ENCODE measurements at regions not wholly inside any gene's neighbourhood (a gene's known extent, or its start where the extent isn't known, plus 50 kb on each side); places are given as distances from the start of the nearest gene placed in this dataset.
A peak's percentile ranks its signal among the peaks of the same experiment; 100 is the strongest.

- no peak for DNase-seq (ENCODE audit: low read depth in 6 of 9, low spot score in 9 of 9)
- Histone ChIP-seq H3K27ac (ENCODE audit: low read depth in 1 of 2, low read length in 1 of 2) (no peak overlapping the region), H3K4me1 (ENCODE audit: control insufficient read depth in 2 of 2, insufficient read depth in 2 of 2, low read length in 2 of 2) (peaks cover 0 to 10% of the 10 kb centered on the region in 2 donors), H3K9me3 (ENCODE audit: control insufficient read depth in 2 of 2, insufficient read depth in 1 of 2, low read length in 1 of 2) (no peaks in the 10 kb centered on the region), H3K4me3 (ENCODE audit: low read length in 2 of 2) (no peak overlapping the region), H3K36me3 (ENCODE audit: control insufficient read depth in 2 of 2, insufficient read depth in 2 of 2, low read length in 1 of 2) (no peaks in the 10 kb centered on the region), H3K27me3 (ENCODE audit: control insufficient read depth in 2 of 2, insufficient read depth in 1 of 2, low read length in 1 of 2) (no peaks in the 10 kb centered on the region)
- 98% methylated on average over 7 of the region's 7 CpGs for WGBS
These were observed 50.6 kb upstream of the PTGR2 start for GRCh38 chr14:73800970-73801515.

- Histone ChIP-seq H3K36me3 (ENCODE audit: control insufficient read depth in 2 of 2, insufficient read depth in 2 of 2, low read length in 1 of 2) (no peaks in the 10 kb centered on the region), H3K4me1 (ENCODE audit: control insufficient read depth in 2 of 2, insufficient read depth in 2 of 2, low read length in 2 of 2) (peaks cover 0 to 16% of the 10 kb centered on the region in 2 donors), H3K9me3 (ENCODE audit: control insufficient read depth in 2 of 2, insufficient read depth in 1 of 2, low read length in 1 of 2) (no peaks in the 10 kb centered on the region), H3K27ac (ENCODE audit: low read depth in 1 of 2, low read length in 1 of 2) (peak overlapping the region in 1 of 2 donors; percentile 30), H3K4me3 (ENCODE audit: low read length in 2 of 2) (no peak overlapping the region), H3K27me3 (ENCODE audit: control insufficient read depth in 2 of 2, insufficient read depth in 1 of 2, low read length in 1 of 2) (no peaks in the 10 kb centered on the region)
- 95% methylated on average over 4 of the region's 4 CpGs for WGBS
- no peak for DNase-seq (ENCODE audit: low read depth in 6 of 9, low spot score in 9 of 9)
These were observed 53.9 kb upstream of the PTGR2 start for GRCh38 chr14:73797543-73798265.

GRCh38 chr14:73796893-73797542 is 54.6 kb upstream of the PTGR2 start:
- peak in 2 of 9 donors; percentile 39 to 68 for DNase-seq (ENCODE audit: low read depth in 6 of 9, low spot score in 9 of 9)
- peak overlapping the region in 1 of 2 donors; percentile 30 for H3K27ac ChIP-seq (ENCODE audit: low read depth in 1 of 2, low read length in 1 of 2)
- peaks cover 0 to 16% of the 10 kb centered on the region in 2 donors for H3K4me1 ChIP-seq (ENCODE audit: control insufficient read depth in 2 of 2, insufficient read depth in 2 of 2, low read length in 2 of 2)
- no peaks in the 10 kb centered on the region for H3K27me3 ChIP-seq (ENCODE audit: control insufficient read depth in 2 of 2, insufficient read depth in 1 of 2, low read length in 1 of 2)
- no peaks in the 10 kb centered on the region for H3K9me3 ChIP-seq (ENCODE audit: control insufficient read depth in 2 of 2, insufficient read depth in 1 of 2, low read length in 1 of 2)
- WGBS, result 99% methylated on average over 4 of the region's 4 CpGs
- no peak overlapping the region for H3K4me3 ChIP-seq (ENCODE audit: low read length in 2 of 2)
- no peaks in the 10 kb centered on the region for H3K36me3 ChIP-seq (ENCODE audit: control insufficient read depth in 2 of 2, insufficient read depth in 2 of 2, low read length in 1 of 2)

GRCh38 chr14:73796415-73796814 is 55.2 kb upstream of the PTGR2 start:
- no peak overlapping the region for H3K27ac ChIP-seq (ENCODE audit: low read depth in 1 of 2, low read length in 1 of 2)
- 97% methylated on average over 2 of the region's 2 CpGs for WGBS

GRCh38 chr14:73795974-73796373 is 55.7 kb upstream of the PTGR2 start:
- DNase-seq (ENCODE audit: low read depth in 6 of 9, low spot score in 9 of 9), result no peak
- no peak overlapping the region for H3K27ac ChIP-seq (ENCODE audit: low read depth in 1 of 2, low read length in 1 of 2)
- 92% methylated on average over 1 of the region's 1 CpG for WGBS

More at GRCh38 chr14:73796415-73796814, 55.2 kb upstream of the PTGR2 start:
- Histone ChIP-seq H3K36me3 (ENCODE audit: control insufficient read depth in 2 of 2, insufficient read depth in 2 of 2, low read length in 1 of 2) (no peaks in the 10 kb centered on the region), H3K4me1 (ENCODE audit: control insufficient read depth in 2 of 2, insufficient read depth in 2 of 2, low read length in 2 of 2) (peaks cover 0 to 16% of the 10 kb centered on the region in 2 donors), H3K4me3 (ENCODE audit: low read length in 2 of 2) (no peak overlapping the region), H3K27me3 (ENCODE audit: control insufficient read depth in 2 of 2, insufficient read depth in 1 of 2, low read length in 1 of 2) (no peaks in the 10 kb centered on the region), H3K9me3 (ENCODE audit: control insufficient read depth in 2 of 2, insufficient read depth in 1 of 2, low read length in 1 of 2) (no peaks in the 10 kb centered on the region)
- DNase-seq (ENCODE audit: low read depth in 6 of 9, low spot score in 9 of 9), result no peak

GRCh38 chr14:73795466-73795865 is 56.2 kb upstream of the PTGR2 start:
- Histone ChIP-seq H3K27ac (ENCODE audit: low read depth in 1 of 2, low read length in 1 of 2) (no peak overlapping the region), H3K4me1 (ENCODE audit: control insufficient read depth in 2 of 2, insufficient read depth in 2 of 2, low read length in 2 of 2) (peaks cover 0 to 16% of the 10 kb centered on the region in 2 donors), H3K36me3 (ENCODE audit: control insufficient read depth in 2 of 2, insufficient read depth in 2 of 2, low read length in 1 of 2) (no peaks in the 10 kb centered on the region), H3K27me3 (ENCODE audit: control insufficient read depth in 2 of 2, insufficient read depth in 1 of 2, low read length in 1 of 2) (no peaks in the 10 kb centered on the region), H3K4me3 (ENCODE audit: low read length in 2 of 2) (no peak overlapping the region), H3K9me3 (ENCODE audit: control insufficient read depth in 2 of 2, insufficient read depth in 1 of 2, low read length in 1 of 2) (no peaks in the 10 kb centered on the region)
- 98% methylated on average over 3 of the region's 3 CpGs for WGBS
- DNase-seq (ENCODE audit: low read depth in 6 of 9, low spot score in 9 of 9), result no peak

More at GRCh38 chr14:73795974-73796373, 55.7 kb upstream of the PTGR2 start:
- H3K9me3 ChIP-seq (ENCODE audit: control insufficient read depth in 2 of 2, insufficient read depth in 1 of 2, low read length in 1 of 2), result no peaks in the 10 kb centered on the region
- H3K36me3 ChIP-seq (ENCODE audit: control insufficient read depth in 2 of 2, insufficient read depth in 2 of 2, low read length in 1 of 2), result no peaks in the 10 kb centered on the region
- H3K27me3 ChIP-seq (ENCODE audit: control insufficient read depth in 2 of 2, insufficient read depth in 1 of 2, low read length in 1 of 2), result no peaks in the 10 kb centered on the region
- H3K4me1 ChIP-seq (ENCODE audit: control insufficient read depth in 2 of 2, insufficient read depth in 2 of 2, low read length in 2 of 2), result peaks cover 0 to 16% of the 10 kb centered on the region in 2 donors
- H3K4me3 ChIP-seq (ENCODE audit: low read length in 2 of 2), result no peak overlapping the region

GRCh38 chr14:73794146-73794545 is 57.5 kb upstream of the PTGR2 start:
- Histone ChIP-seq H3K36me3 (ENCODE audit: control insufficient read depth in 2 of 2, insufficient read depth in 2 of 2, low read length in 1 of 2) (no peaks in the 10 kb centered on the region), H3K9me3 (ENCODE audit: control insufficient read depth in 2 of 2, insufficient read depth in 1 of 2, low read length in 1 of 2) (no peaks in the 10 kb centered on the region), H3K27me3 (ENCODE audit: control insufficient read depth in 2 of 2, insufficient read depth in 1 of 2, low read length in 1 of 2) (no peaks in the 10 kb centered on the region), H3K4me1 (ENCODE audit: control insufficient read depth in 2 of 2, insufficient read depth in 2 of 2, low read length in 2 of 2) (peaks cover 0 to 16% of the 10 kb centered on the region in 2 donors), H3K4me3 (ENCODE audit: low read length in 2 of 2) (no peak overlapping the region), H3K27ac (ENCODE audit: low read depth in 1 of 2, low read length in 1 of 2) (peak overlapping the region in 1 of 2 donors; percentile 43)
- WGBS, result 97% methylated on average over 1 of the region's 1 CpG
- DNase-seq (ENCODE audit: low read depth in 6 of 9, low spot score in 9 of 9), result no peak

GRCh38 chr14:73792481-73792880 is 59.1 kb upstream of the PTGR2 start:
- Histone ChIP-seq H3K36me3 (ENCODE audit: control insufficient read depth in 2 of 2, insufficient read depth in 2 of 2, low read length in 1 of 2) (no peaks in the 10 kb centered on the region), H3K9me3 (ENCODE audit: control insufficient read depth in 2 of 2, insufficient read depth in 1 of 2, low read length in 1 of 2) (no peaks in the 10 kb centered on the region), H3K27ac (ENCODE audit: low read depth in 1 of 2, low read length in 1 of 2) (no peak overlapping the region), H3K27me3 (ENCODE audit: control insufficient read depth in 2 of 2, insufficient read depth in 1 of 2, low read length in 1 of 2) (no peaks in the 10 kb centered on the region), H3K4me3 (ENCODE audit: low read length in 2 of 2) (no peak overlapping the region), H3K4me1 (ENCODE audit: control insufficient read depth in 2 of 2, insufficient read depth in 2 of 2, low read length in 2 of 2) (peaks cover 8 to 24% of the 10 kb centered on the region in 2 donors)
- 98% methylated on average over 4 of the region's 4 CpGs for WGBS
- no peak for DNase-seq (ENCODE audit: low read depth in 6 of 9, low spot score in 9 of 9)

- peak overlapping the region; percentile 60 to 67 for H3K27ac ChIP-seq (ENCODE audit: low read depth in 1 of 2, low read length in 1 of 2)
- peaks cover 14 to 27% of the 10 kb centered on the region in 2 donors for H3K4me1 ChIP-seq (ENCODE audit: control insufficient read depth in 2 of 2, insufficient read depth in 2 of 2, low read length in 2 of 2)
- H3K4me3 ChIP-seq (ENCODE audit: low read length in 2 of 2), result no peak overlapping the region
- H3K27me3 ChIP-seq (ENCODE audit: control insufficient read depth in 2 of 2, insufficient read depth in 1 of 2, low read length in 1 of 2), result no peaks in the 10 kb centered on the region
- DNase-seq (ENCODE audit: low read depth in 6 of 9, low spot score in 9 of 9), result no peak
- no peaks in the 10 kb centered on the region for H3K9me3 ChIP-seq (ENCODE audit: control insufficient read depth in 2 of 2, insufficient read depth in 1 of 2, low read length in 1 of 2)
- WGBS, result 86% methylated on average over 10 of the region's 10 CpGs
- no peaks in the 10 kb centered on the region for H3K36me3 ChIP-seq (ENCODE audit: control insufficient read depth in 2 of 2, insufficient read depth in 2 of 2, low read length in 1 of 2)
These were observed 61.5 kb upstream of the PTGR2 start for GRCh38 chr14:73789989-73790581.
